Activated naive CD8-positive, alpha-beta T cell treated with anti-CD3 and anti-CD28 coated beads, Interleukin-2, amount 10 ng/mL, durations not matched to agents 7 days and 5 days (primary cell): ENCODE measurements at regions not wholly inside any gene's neighbourhood (a gene's known extent, or its start where the extent isn't known, plus 50 kb on each side); places are given as distances from the start of the nearest gene placed in this dataset.
"Not testable (repeated sequence)": the region's sequence is repeated elsewhere in the genome, so short reads cannot be mapped to it uniquely, and the experiment has no call there.

Experiments used
- ATAC-seq: fragments of 150-1000 bp; cut with Tn5 transposase; one replicate; pipeline ENCODE4 v1.10.0; 2021; ENCODE audit warnings: low read depth, moderate library complexity
- POLR2A ChIA-PET: fragments of 350-600 bp; sonication (Branson Sonifier 250); formaldehyde crosslinking; loops from one replicate; lab custom pipeline; 2021; ENCODE audit warnings: antibody characterized with exemption; lab: Charles Lee
- DNase-seq: peaks from one replicate; pipeline ENCODE4 v3.0.0; 2021
- H3K27ac Mint-ChIP-seq: one replicate; pipeline ENCODE4 v1.8.0; 2022; ENCODE audit warnings: mild to moderate bottlenecking, mixed read lengths
- H3K27me3 Mint-ChIP-seq: one replicate; pipeline ENCODE4 v1.8.0; 2022; ENCODE audit warnings: mild to moderate bottlenecking, moderate library complexity, mixed read lengths
- H3K36me3 Mint-ChIP-seq: one replicate; pipeline ENCODE4 v1.8.0; 2021; ENCODE audit warnings: mild to moderate bottlenecking, mixed read lengths
- H3K4me1 Mint-ChIP-seq: one replicate; pipeline ENCODE4 v1.8.0; 2021; ENCODE audit warnings: mixed read lengths
- H3K4me3 Mint-ChIP-seq: one replicate; pipeline ENCODE4 v1.8.0; 2022; ENCODE audit warnings: mild to moderate bottlenecking, moderate library complexity, mixed read lengths
- H3K9me3 Mint-ChIP-seq: one replicate; pipeline ENCODE4 v1.8.0; 2021; ENCODE audit warnings: mixed read lengths

DNA sequence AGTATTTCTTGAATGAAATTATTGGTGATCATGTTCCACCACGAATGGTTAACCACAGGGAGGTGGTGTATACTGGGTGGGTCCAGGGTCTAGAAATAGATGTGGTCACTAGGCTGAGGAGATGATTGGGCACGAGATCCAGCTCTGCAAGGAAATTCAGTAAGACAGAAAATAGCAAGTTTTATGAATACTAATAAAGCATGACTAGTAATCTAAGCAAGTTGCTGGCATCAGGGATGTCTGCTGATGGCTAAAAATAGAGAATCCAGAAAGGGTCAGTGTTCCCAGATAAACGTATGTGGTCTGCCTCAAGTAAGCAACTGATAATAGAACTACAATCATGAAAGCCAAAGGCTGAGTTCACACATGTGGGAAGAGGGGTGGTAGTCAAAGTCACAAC, 108.3 kb upstream of the FRMD4B start:
- Mint-ChIP-seq H3K9me3 (peaks cover 1% of the 10 kb centered on the region), H3K4me3 (no peak overlapping the region), H3K36me3 (no peaks in the 10 kb centered on the region)

DNA sequence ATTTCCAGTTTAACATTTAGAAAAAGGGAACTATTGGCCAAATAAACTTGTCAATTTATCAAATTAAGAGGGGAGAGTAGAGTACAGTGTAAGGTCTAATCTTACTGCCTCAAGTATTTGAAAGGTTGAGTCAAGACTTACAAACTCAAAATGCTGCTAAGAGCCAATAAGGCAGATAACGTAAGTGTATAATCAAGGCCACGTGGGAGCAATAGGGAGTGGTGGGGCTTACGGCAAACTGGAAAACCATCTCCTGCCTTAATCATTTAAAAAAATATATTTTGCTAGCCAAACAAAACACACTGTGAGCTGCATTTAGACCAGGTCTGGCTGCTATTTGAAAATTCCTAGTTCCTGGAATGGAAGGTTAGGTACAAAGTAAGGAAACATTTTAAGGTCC, 107.3 kb upstream of the FRMD4B start:
- Mint-ChIP-seq H3K27me3 (peaks cover 2% of the 10 kb centered on the region), H3K4me3 (no peak overlapping the region), H3K4me1 (no peaks in the 10 kb centered on the region), H3K36me3 (no peaks in the 10 kb centered on the region), H3K27ac (no peak overlapping the region), H3K9me3 (peaks cover under 1% of the 10 kb centered on the region)
- POLR2A ChIA-PET, result no interaction called here
- DNase-seq, result no peak
- no peak for ATAC-seq

More for the DNA sequence above, 108.3 kb upstream of the FRMD4B start:
- no peaks in the 10 kb centered on the region for H3K4me1 Mint-ChIP-seq
- POLR2A ChIA-PET, result no interaction called here
- no peak overlapping the region for H3K27ac Mint-ChIP-seq
- no peak for DNase-seq
- H3K27me3 Mint-ChIP-seq, result peaks cover 2% of the 10 kb centered on the region
- no peak for ATAC-seq

DNA sequence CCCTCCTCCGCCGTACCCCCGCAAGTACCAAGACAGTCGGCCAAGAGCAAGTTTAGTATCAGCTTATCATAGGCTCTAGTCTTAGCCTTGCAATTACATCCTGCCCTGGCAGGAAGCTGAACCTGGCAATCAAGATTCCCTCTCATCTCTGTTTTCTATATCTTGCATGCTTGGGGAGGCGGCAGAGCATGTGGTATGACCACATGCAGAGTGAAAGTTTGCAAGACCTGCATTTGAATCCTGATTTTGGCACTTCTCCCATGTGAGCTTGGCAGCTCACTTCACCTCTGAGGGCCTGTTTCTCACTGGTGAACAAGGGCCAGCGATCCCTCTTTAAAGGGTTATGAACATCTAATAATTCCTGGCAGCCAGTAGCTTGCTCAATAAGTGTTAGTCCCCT, 106.1 kb upstream of the FRMD4B start:
- POLR2A ChIA-PET, result no interaction called here
- Mint-ChIP-seq H3K27me3 (peaks cover 2% of the 10 kb centered on the region), H3K27ac (no peak overlapping the region), H3K36me3 (no peaks in the 10 kb centered on the region), H3K9me3 (no peaks in the 10 kb centered on the region), H3K4me1 (no peaks in the 10 kb centered on the region), H3K4me3 (no peak overlapping the region)
- no peak for DNase-seq
- no peak for ATAC-seq

DNA sequence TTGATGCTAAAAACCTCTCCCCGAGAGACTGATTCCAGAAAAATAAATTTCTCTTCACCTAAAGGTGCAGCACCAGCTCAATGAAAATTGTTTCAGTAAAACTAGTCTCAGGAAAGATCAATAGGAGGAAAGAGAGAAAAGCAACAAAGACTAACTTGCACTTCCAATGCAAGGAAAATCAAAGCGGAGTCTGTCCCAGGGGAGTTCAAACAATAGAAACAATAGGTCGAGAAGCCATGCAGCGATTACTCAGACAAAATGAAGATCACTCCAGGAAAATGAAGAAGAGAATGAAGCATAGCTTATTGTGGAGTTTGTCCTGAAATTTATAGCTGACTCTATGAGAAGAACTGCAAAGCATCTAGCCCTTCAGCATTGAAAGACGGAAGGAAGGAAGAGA, 105.1 kb upstream of the FRMD4B start:
- Mint-ChIP-seq H3K4me1 (no peaks in the 10 kb centered on the region), H3K9me3 (no peaks in the 10 kb centered on the region), H3K36me3 (no peaks in the 10 kb centered on the region), H3K4me3 (no peak overlapping the region), H3K27ac (no peak overlapping the region), H3K27me3 (peaks cover 2% of the 10 kb centered on the region)
- ATAC-seq, result no peak
- no peak for DNase-seq
- POLR2A ChIA-PET, result no interaction called here

DNA sequence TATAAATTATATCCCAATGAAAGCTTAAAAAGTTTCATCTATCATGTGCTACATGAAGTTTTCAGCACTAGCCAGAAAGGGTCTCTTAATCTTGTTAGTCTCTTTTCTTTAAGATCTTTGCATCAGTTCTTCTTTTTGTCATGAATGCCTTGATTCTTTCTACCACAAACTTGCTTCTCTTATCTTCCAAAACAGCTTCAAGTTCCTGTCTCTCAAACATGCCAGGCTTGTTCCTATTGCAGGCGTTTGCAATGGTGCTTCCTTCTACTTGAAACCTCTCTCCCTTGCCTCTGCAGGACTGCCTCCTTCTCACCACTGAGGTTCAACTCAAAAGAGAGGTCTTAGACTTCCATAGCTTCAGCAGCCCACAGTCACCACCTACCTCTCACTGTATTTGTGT, 104.3 kb upstream of the FRMD4B start:
- no peak for ATAC-seq
- H3K4me1 Mint-ChIP-seq, result no peaks in the 10 kb centered on the region
- no peaks in the 10 kb centered on the region for H3K36me3 Mint-ChIP-seq
- POLR2A ChIA-PET, result no interaction called here
- no peak overlapping the region for H3K4me3 Mint-ChIP-seq
- no peak overlapping the region for H3K27ac Mint-ChIP-seq
- peaks cover 2% of the 10 kb centered on the region for H3K27me3 Mint-ChIP-seq
- H3K9me3 Mint-ChIP-seq, result no peaks in the 10 kb centered on the region
- DNase-seq, result no peak

DNA sequence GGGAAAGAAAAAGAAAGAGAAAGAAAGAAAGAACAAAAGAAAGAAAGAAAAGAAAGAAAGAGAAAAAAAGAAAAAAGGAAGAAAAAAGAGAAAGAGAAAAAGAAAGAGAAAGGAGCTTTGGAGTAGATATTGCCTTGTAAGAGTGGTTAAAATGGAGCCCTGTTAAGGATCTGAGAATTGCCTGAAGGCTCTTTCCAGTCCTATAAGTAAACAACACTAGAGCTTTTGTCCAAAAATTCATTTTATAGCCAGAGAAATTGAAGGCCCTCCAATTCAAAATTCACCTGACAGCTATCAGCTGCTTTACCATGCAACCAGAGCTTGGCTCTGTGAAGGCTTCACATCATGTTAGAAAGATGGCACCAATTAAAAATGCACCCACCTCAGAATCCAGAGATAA, 102.1 kb upstream of the FRMD4B start:
- POLR2A ChIA-PET, result no interaction called here
- no peak overlapping the region for H3K4me3 Mint-ChIP-seq
- DNase-seq, result no peak
- H3K27ac Mint-ChIP-seq, result no peak overlapping the region
- no peak for ATAC-seq
- H3K36me3 Mint-ChIP-seq, result no peaks in the 10 kb centered on the region
- H3K9me3 Mint-ChIP-seq, result peaks cover 1% of the 10 kb centered on the region
- no peaks in the 10 kb centered on the region for H3K4me1 Mint-ChIP-seq
- H3K27me3 Mint-ChIP-seq, result peaks cover 2% of the 10 kb centered on the region

DNA sequence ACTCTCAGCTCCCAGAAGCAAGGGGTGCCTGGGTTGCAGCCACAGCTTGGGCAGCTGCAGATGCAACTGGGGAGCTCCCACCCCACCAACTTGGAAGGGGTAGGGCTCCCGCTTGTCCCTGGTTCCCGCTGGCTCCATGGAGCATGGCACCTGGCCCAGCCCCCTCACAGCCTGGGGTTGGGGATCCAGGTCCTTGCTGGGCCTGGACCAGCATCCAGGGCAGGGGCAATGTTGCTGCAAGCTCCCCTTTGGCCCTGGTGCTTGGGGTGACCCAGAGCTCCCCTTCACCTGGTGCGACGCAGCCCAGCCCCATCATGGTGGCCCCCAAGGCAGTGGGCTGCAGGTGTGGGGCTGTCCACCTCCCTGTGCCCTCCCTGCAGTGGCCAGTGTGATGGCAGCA, 99.6 kb upstream of the FRMD4B start:
- Mint-ChIP-seq H3K9me3 (peaks cover 3% of the 10 kb centered on the region), H3K27ac (no peak overlapping the region), H3K36me3 (no peaks in the 10 kb centered on the region), H3K4me1 (no peaks in the 10 kb centered on the region), H3K27me3 (peaks cover 2% of the 10 kb centered on the region), H3K4me3 (no peak overlapping the region)
- ATAC-seq, result no peak
- POLR2A ChIA-PET, result no interaction called here
- DNase-seq, result no peak

DNA sequence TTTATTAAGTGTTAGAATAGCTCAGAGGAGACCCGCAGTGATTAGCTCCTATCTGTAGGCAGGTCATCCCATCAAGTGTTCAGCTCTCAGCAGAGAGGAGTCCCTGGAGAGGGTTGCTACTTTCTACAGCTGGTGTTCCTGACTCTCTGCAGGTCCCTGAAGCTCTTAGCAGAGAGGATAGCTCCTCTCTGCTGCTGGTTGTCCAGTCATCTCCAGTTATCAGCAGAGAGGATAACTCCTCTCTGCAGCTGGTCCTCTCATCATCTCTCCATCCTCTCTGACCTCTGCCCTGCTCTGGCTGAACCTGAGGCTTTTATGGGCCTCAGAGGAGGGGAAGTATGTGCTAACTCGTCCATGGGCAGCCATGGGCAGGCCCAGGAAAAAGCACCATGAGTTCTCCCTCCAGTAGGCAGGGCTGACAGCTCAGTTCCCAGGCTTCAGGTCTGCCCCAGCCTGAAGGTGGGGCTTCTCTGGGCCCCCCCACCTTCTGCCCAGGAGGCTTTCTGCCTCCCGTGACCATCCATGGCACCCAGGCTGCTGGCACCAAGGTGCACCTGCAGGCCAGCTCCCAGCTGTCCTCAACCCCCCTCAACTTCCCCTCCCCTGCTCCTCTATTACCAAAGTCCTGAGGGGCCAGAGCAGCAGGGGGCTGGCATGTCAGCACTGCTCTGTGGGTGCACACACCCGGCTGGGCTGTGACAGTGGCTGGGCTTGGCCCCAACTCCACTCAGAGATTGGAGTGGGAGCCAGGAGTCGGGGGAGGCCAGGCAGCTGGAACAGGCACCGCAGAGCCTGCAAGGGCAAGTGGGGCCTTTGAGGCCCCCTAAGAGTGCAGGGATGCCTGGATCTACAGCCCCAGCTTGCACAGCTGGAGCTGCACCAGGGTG, 98.9 kb upstream of the FRMD4B start:
- no peak for ATAC-seq
- Mint-ChIP-seq H3K9me3 (peaks cover 3% of the 10 kb centered on the region), H3K4me1 (no peaks in the 10 kb centered on the region), H3K27me3 (peaks cover 2% of the 10 kb centered on the region), H3K27ac (no peak overlapping the region), H3K36me3 (no peaks in the 10 kb centered on the region), H3K4me3 (no peak overlapping the region)
- POLR2A ChIA-PET, result no interaction called here
- DNase-seq, result no peak

DNA sequence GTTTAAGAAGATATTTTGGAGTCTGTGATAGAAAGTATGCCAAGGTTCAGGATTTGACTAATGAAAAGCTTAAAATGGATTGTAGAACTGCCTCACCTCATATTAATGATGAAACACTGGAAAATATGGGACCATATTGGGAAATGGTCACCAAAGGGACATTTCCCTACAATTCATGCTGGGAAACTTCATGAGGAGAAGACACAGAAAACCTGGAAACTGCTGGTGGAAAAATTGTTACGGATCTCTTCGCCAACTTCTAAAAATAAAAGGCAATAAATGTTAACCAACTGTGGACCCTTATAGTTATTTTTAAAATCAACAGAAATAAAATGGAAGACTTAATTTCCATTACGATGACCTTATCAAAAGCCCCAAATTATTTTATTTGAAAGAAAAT, 97.6 kb upstream of the FRMD4B start:
- ATAC-seq, result no peak
- Mint-ChIP-seq H3K27ac (no peak overlapping the region), H3K27me3 (peaks cover 4% of the 10 kb centered on the region), H3K4me3 (no peak overlapping the region), H3K36me3 (no peaks in the 10 kb centered on the region), H3K4me1 (no peaks in the 10 kb centered on the region), H3K9me3 (peaks cover 3% of the 10 kb centered on the region)
- POLR2A ChIA-PET, result no interaction called here
- DNase-seq, result no peak

DNA sequence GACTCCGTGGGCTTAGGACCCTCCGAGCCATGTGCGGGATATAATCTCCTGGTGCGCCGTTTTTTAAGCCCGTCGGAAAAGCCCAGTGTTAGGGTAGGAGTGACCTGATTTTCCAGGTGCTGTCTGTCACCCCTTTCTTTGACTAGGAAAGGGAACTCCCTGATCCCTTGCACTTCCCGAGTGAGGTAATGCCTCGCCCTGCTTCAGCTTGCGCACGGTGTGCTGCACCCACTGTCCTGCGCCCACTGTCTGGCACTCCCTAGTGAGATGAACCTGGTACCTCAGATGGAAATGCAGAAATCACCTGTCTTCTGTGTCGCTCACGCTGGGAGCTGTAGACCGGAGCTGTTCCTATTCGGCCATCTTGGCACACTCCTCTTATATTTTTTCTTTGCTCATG, 95.1 kb upstream of the FRMD4B start:
- H3K36me3 Mint-ChIP-seq, H3K27ac Mint-ChIP-seq, H3K27me3 Mint-ChIP-seq, H3K9me3 Mint-ChIP-seq, DNase-seq, H3K4me3 Mint-ChIP-seq, ATAC-seq, POLR2A ChIA-PET, H3K4me1 Mint-ChIP-seq: not testable (repeated sequence)

DNA sequence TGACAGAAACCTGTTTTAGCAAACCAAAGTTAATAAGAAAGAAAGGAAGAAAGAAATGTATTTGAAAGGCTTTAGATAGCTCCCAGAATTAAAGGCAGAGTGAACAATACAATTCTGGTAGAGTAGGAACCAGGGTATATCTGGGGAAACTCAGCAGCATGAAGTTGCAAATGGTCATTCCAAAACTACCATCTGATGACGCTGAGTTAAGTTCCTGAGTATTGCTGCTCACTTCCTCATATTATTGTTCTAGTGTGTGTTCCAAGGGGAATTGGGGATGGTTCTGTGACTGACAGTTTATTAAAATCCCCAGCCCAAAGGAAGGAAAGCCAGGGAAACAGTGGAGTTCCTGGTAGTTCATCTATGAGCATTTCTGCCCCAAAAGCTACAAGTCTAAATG, 88.3 kb upstream of the FRMD4B start:
- Mint-ChIP-seq H3K27me3 (no peaks in the 10 kb centered on the region), H3K36me3 (no peaks in the 10 kb centered on the region), H3K4me1 (no peaks in the 10 kb centered on the region), H3K9me3 (no peaks in the 10 kb centered on the region), H3K27ac (no peak overlapping the region), H3K4me3 (no peak overlapping the region)
- DNase-seq (no peak), ATAC-seq (no peak)
- POLR2A ChIA-PET, result no interaction called here

DNA sequence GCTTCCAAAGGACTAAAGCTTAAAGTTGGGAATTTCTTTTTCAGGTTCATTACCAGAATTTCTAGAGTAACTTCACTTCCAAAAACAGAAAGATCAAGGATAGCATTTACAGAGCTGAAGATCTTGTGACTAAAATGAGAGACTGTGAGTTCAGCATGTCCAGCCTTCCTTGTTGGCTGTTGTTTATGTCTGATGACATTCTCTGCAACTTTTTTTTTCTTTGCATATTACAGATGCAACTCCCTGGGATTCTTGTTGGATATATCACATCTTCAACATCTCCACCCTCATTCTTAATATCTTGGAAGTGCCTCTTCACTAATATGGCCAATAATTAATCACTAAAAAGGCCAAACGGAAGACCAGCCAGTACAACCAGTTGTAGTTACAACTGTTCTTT, 86.2 kb upstream of the FRMD4B start:
- Mint-ChIP-seq H3K27ac (no peak overlapping the region), H3K9me3 (no peaks in the 10 kb centered on the region), H3K36me3 (no peaks in the 10 kb centered on the region), H3K4me3 (no peak overlapping the region), H3K4me1 (no peaks in the 10 kb centered on the region), H3K27me3 (no peaks in the 10 kb centered on the region)
- no peak for DNase-seq
- ATAC-seq, result no peak
- POLR2A ChIA-PET, result no interaction called here

DNA sequence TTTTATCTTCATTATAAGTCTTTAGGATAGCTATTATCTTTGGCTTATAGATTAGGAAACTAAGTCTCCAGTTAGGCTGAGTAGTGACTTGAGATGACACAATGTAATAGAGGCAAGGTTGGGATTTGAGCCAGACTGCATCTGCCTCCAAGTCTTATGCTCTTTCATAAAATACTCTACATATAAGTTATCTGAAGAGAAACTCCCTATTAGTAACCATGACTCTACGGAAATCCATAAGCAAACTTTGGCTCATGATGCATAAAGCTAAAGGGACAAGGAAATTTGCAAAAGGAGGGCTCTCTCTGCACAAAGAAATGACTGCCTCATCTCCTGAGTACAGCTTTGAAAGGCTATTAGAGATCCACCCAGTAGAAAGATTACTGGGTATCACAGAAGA, 77.6 kb upstream of the FRMD4B start:
- DNase-seq, result no peak
- no peak for ATAC-seq
- Mint-ChIP-seq H3K27ac (no peak overlapping the region), H3K9me3 (no peaks in the 10 kb centered on the region), H3K4me1 (no peaks in the 10 kb centered on the region), H3K27me3 (peaks cover 2% of the 10 kb centered on the region), H3K36me3 (no peaks in the 10 kb centered on the region), H3K4me3 (no peak overlapping the region)
- POLR2A ChIA-PET, result no interaction called here

DNA sequence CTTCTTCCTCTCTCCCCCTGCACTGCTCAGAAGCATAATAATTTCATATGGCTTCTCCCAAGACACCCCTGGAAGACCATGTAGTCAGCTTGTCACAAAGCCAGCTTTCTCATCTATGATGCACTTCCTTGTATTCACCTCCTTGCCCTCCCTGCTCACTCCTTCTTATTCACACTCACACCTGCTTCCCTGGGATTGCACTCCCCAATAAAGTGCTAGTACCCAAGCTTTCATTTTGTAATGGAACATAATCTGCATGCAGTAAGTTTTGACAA, 76.9 kb upstream of the FRMD4B start:
- no peak overlapping the region for H3K27ac Mint-ChIP-seq
- H3K9me3 Mint-ChIP-seq, result peaks cover 1% of the 10 kb centered on the region
- no peak overlapping the region for H3K4me3 Mint-ChIP-seq
- POLR2A ChIA-PET, result no interaction called here
- DNase-seq, result no peak
- no peak for ATAC-seq
- peaks cover 2% of the 10 kb centered on the region for H3K27me3 Mint-ChIP-seq
- H3K36me3 Mint-ChIP-seq, result no peaks in the 10 kb centered on the region
- no peaks in the 10 kb centered on the region for H3K4me1 Mint-ChIP-seq
